ENCODE measurements at regions not wholly inside any gene's neighbourhood (a gene's known extent, or its start where the extent isn't known, plus 50 kb on each side); places are given as distances from the start of the nearest gene placed in this dataset.
"Not testable (repeated sequence)": the region's sequence is repeated elsewhere in the genome, so short reads cannot be mapped to it uniquely, and the experiment has no call there.

DNA sequence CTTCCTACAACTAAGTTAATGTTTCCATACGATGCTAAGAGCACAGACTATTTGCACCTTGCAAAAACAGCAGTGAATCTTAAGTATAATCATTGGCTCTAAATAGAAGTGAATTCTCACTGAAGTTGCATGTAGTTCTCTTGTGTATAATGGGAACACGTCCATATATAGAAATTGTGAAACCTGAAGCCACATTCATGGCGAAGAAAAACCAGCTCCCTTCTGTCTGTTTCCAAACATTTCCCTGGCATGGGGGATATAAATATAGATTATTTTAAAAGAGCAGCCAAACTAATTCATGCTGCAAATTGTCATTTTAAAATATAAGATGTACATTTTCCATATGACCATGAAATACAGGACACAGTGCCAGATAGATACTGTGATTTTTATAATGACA is 71.1 kb downstream of the TRAM1L1 start:
- no peak for DNase-seq

GRCh38 chr4:117010671-117011070 is 74.7 kb downstream of the TRAM1L1 start:
- DNase-seq = no peak

DNA sequence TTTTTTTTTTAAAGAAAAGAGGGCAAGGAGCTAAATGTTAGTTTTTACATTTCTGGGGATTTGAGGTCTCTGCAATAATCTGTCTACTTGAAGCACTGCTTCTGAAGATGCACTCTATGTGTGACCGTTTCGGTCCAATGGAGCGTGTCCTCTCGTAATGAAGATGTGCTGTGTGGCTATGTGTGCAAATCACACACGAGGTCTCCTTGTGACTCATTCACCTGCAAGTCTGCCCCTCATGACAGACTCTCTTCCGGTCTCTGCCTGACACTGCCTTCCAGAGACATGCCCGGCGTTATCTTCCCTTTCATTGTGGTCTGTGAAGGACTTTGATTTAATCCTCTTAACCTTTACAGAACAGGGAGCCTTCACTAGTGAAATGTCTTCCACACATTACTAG is 84.3 kb downstream of the TRAM1L1 start:
- no peak for DNase-seq

- DNase-seq = no peak
These were observed 102.7 kb downstream of the TRAM1L1 start for GRCh38 chr4:116982656-116983055.

DNA sequence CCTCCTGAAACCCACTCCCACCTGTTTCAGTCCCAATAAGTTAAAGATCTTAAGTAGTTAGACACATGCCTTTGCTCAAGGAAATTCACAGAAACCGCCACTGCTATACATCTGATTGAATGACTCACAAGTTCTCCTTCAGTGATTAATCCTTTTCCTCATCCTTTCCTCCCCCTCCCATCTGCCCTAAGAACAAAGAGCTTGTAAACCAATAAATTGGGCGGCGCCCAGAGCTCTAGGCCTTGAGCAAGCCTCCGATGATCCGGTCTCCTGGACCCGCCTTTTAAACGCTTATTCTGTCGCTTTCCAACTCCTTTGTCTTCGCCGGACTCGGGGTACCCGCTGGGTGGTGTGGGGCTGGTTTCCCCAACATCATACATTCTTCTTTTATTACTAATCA is 104.9 kb downstream of the TRAM1L1 start:
- DNase-seq = not testable (repeated sequence)

- DNase-seq = no peak
These were observed 126.3 kb downstream of the TRAM1L1 start for GRCh38 chr4:116959045-116959444.

DNA sequence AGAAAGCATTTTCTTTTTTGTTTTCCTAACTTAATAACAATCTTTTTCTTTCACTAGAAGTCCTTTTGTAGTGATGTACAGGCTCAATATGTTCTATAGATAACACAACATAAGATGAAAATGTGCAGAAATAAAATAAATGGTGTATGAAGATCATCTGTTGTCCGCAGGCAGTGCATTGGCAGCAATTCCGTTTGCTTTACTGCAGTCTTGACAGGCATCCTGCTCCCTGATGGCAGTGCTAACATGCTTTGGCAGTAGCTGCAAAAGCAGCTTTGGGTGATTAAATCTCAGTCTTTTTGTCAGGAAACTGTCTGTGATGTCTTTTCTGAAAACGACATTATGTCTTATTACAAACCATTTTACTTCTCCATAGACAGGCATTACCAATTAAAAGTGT is 131.4 kb downstream of the TRAM1L1 start:
- DNase-seq = no peak

DNA sequence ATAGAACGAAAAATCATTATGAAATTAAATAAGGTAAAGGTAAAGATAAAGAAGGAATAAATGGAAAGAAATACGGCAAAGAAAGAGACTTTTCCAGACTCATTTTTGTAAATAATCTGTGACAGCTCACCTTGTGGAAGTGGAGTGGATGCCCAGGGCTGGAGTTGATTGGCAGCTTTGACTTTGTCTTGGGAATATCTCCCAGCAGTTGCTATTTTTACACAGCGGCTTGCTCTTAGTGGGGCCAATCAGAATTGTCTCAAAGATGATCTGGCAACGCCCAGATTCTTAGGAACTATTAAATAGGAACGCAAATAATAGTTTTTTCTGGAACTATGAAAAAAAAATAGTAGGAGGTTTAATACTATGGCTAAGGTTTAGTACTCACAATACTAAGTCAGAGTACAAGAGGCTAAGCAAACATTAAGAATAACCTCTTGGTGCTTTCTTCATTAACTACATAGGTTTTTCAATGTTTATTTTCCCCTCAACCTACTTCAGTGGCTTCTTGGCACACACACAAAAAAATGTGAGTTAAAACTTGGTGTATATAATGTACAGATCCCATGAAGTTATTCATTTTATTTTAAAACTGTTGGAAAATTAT is 132.7 kb downstream of the TRAM1L1 start:
- DNase-seq = no peak

DNA sequence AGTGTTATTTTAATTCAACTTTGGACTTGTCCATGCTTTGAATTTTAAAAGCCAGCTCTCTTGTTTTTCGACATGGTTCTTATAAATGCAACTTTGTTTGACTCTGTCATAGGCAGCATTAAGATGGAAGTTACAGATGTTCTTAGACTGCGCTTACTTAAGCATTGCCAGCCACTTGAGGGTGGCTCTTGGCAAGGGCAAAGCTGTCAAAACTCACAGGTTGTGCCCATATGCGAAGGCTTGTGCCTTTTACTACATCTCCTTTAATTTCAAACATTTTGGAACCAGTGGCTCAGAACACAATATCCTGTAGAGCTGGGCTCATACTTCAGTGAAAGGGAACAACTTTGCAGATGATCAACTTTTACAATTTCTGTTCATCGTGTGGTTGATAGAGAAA is 135.5 kb downstream of the TRAM1L1 start:
- no peak for DNase-seq

GRCh38 chr4:116942315-116942714 is 143.1 kb downstream of the TRAM1L1 start:
- no peak for DNase-seq

DNA sequence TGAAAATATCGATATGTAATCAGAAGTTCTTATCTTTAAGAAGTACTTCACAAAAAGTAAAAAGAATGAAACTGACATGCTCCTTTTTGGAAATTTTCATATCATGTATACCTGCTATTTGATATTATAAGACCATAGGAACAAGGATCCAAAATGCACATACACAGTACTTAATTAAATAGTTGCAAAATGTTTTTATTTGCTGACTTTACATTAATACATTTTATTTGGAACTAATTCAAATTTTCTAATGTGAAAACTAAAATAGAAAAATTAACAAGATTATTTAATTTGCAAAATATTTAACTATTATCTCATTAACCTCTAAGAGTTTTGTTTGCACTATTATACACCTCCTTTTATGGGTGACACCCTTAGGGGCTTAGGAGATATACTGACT is 155.0 kb downstream of the TRAM1L1 start:
- no peak for DNase-seq

DNA sequence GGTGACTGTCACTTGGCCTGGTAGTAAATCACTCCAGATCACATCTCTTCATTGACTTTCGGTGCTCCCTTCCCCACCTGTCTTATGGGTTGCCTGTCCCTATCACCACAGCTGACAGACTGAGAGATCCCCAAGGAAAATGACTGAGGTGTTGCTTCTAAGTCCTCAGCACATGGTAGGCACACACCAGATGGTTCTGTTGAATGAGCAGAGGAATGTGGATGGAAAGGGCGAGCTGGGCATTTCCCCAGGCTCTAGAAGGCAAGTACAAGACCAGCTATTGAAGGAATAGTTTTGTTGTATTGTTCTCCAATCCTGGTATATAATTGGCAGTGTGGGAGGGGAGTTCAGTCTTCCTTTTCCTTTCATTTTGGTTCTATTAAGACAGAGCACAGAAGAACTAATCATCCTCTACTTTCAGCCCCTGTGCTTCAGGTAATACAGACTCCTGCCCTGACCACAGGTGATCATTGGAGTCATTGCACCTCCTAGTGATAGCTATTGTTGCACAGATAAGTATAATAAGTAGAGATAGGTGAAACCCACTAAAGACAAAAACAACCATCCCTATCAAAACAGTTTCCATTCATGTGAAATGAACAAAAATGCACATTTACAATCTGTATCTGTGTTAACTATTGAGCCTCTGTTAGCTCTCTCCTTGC is 158.6 kb downstream of the TRAM1L1 start:
- no peak for DNase-seq

- DNase-seq = peak in 11 of 51 donors; percentile 1 to 19 (median 6)
These were observed 159.4 kb downstream of the TRAM1L1 start for GRCh38 chr4:116925900-116926457.

DNA sequence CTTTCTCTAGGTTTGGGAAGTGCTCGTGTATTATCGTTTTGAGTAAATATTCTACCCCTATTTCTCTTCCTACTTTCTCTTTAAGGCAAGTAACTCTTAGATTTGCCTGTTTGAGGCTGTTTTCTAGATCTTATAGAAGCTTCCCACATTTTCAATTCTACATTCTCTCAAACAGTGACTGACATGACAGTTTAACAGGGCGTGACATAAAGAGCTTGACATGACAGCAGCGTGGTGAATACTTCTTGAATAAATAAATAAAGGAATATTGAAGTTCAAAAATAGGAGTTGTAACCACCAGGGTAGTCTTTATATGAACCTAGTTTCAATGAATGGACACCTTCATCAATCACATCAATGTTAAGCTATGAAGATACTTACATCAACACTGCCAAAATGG is 162.0 kb downstream of the TRAM1L1 start:
- DNase-seq = no peak

DNA sequence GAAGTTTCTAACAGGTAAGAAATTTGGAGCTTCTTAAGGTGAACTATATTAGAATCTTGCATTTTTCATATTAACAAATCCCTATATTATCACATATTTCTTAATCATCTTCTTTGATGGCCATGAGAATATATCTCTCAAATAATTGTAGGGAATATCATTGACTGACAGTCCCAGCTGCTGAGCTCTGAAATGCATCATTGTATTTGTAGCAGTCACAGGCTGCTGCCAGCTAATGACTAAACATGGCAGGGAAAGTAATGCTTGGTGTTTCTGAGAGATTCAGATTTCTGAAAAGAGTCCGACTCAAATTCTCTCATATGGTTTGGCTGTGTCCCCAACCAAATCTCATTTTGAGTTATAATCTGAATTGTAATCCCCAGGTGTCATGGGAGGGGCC is 171.9 kb downstream of the TRAM1L1 start:
- peak in 3 of 51 donors; percentile 6 to 10 (median 8) for DNase-seq

DNA sequence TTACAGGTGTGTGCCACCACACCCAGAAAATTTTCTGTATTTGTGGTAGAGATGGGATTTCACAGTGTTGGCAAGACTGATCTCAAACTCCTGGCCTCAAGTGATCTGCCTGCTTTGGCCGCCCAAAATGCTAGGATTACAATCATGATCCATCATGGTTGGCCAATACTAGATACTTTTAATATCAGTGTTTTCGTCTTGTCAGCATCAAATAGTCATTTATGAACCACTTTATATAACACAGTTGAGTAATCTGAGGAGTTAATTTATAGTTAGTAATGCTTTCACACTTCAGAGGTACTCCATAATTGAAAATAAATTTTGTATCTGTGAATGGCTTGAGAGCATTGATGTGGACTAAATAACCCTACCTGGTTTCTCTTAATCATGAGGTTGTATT is 178.6 kb downstream of the TRAM1L1 start:
- DNase-seq = no peak

- no peak for DNase-seq
These were observed 185.8 kb downstream of the TRAM1L1 start for GRCh38 chr4:116899561-116899960.

- DNase-seq = no peak
These were observed 199.8 kb downstream of the TRAM1L1 start for GRCh38 chr4:116885579-116885978.

GRCh38 chr4:116882503-116882902 is 202.9 kb downstream of the TRAM1L1 start:
- DNase-seq = no peak

GRCh38 chr4:116881077-116881476 is 204.3 kb downstream of the TRAM1L1 start:
- no peak for DNase-seq

DNA sequence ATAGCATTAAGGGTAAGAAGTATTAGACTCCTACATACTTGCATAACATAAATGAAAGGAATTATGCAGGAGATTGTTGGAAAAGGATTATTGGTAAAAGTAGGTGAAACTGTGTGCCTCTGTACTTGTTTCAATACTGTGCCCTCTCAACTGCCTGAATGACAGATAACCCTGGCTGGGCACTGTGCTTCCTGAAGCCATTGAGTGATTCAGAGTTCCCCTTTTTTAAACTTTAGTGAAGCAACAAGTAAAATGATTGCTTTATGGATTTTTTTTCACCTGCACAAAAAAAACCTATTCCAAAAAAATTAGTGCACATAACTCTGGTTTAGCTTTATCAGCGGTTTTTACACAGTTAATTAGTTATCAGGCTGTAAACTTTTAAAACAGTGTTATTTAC is 204.8 kb downstream of the TRAM1L1 start:
- no peak for DNase-seq

DNA sequence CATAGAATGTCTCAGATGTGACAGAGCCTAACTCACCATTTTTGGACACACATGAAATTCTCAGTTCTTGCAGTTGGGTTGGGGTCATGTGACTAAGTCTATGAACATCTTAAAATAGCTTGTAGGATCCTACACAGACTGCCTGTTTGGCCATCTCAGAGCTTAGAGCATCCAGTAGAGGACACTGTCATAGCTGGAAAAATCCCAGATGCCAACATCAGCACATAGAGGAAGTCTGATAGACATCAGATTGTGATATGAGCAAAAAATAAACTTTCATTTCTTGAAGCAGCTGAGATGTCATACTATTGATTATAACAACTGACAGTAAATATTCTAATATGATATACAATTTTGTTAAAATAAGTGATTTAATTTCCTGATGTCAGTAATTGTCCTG is 207.1 kb downstream of the TRAM1L1 start:
- DNase-seq = no peak

- no peak for DNase-seq
These were observed 208.3 kb downstream of the TRAM1L1 start for GRCh38 chr4:116877069-116877468.

Measured in hypothalamus (tissue), 51 donors.